ENCODE measurements at regions not wholly inside any gene's neighbourhood (a gene's known extent, or its start where the extent isn't known, plus 50 kb on each side); places are given as distances from the start of the nearest gene placed in this dataset.

GRCh38 chr20:4633780-4634179, 52.5 kb upstream of the PRNP start:
- Histone ChIP-seq H3K9ac (replicated peaks in 1 of 4; ENCODE audit: extremely low read depth in 1 of 4, low read depth in 3 of 4, low read length in 3 of 4) (no peak overlapping the region), H3K18ac (ENCODE audit: extremely low read depth, low read length) (no peak overlapping the region), H3K9me3 (ENCODE audit: insufficient read depth in 2 of 2, low read depth in 1 of 2, low read length in 1 of 2) (peaks cover 3 to 4% of the 10 kb centered on the region in 2 experiments; a peak in 2 of 4 replicates), H3K27ac (ENCODE audit: low read depth, low read length) (no peak overlapping the region), H3K79me1 (ENCODE audit: low read depth, low read length) (no peaks in the 10 kb centered on the region), H2AFZ (ENCODE audit: low read length) (no peak overlapping the region), H3K23me2 (ENCODE audit: low read depth, low read length) (no peaks in the 10 kb centered on the region), H4K91ac (replicated peaks; ENCODE audit: insufficient read length, low read length) (no peak overlapping the region), H3K4ac (replicated peaks; ENCODE audit: insufficient read length, low read depth, low read length) (no peak overlapping the region), H4K20me1 (replicated peaks in 1 of 2; ENCODE audit: control insufficient read depth in 1 of 2, insufficient read depth in 2 of 2, low read length in 2 of 2) (no peaks in the 10 kb centered on the region), H3K56ac (replicated peaks; ENCODE audit: insufficient read length, low read depth, low read length) (no peak overlapping the region), H3K4me2 (ENCODE audit: insufficient read depth in 1 of 2, low read depth in 2 of 2, low read length in 2 of 2) (no peak overlapping the region), H3K14ac (ENCODE audit: insufficient read length) (no peak overlapping the region), H3K36me3 (ENCODE audit: control insufficient read depth in 2 of 4, insufficient read depth in 4 of 4, low read length in 3 of 4) (no peaks in the 10 kb centered on the region; a peak in 1 of 8 replicates), H2BK15ac (ENCODE audit: low read length) (no peak overlapping the region), H3K4me3 (ENCODE audit: extremely low read depth in 1 of 4, insufficient read depth in 2 of 4, low read depth in 3 of 4, low read length in 4 of 4) (no peak overlapping the region), H4K8ac (ENCODE audit: extremely low read depth, insufficient read depth, low read length) (no peak overlapping the region), H2BK5ac (ENCODE audit: low read depth, low read length) (no peak overlapping the region), H4K5ac (ENCODE audit: insufficient read length, low read depth, low read length) (no peak overlapping the region), H2BK20ac (ENCODE audit: low read length) (no peak overlapping the region), H2BK120ac (replicated peaks; ENCODE audit: low read depth, low read length) (no peak overlapping the region), H3K27me3 (replicated peaks in 1 of 4; ENCODE audit: control insufficient read depth in 3 of 4, extremely low read depth in 1 of 4, insufficient read depth in 3 of 4, low read length in 3 of 4) (no peaks in the 10 kb centered on the region; a peak in 1 of 7 replicates), H2BK12ac (ENCODE audit: low read depth, low read length) (no peak overlapping the region), H3K4me1 (replicated peaks in 1 of 4; ENCODE audit: control insufficient read depth in 3 of 4, insufficient read depth in 4 of 4, low read length in 3 of 4) (peaks cover 0 to 5% (median 0%) of the 10 kb centered on the region in 4 experiments; a peak in 1 of 7 replicates), H3K23ac (ENCODE audit: insufficient read length) (no peak overlapping the region), H2AK5ac (ENCODE audit: low read depth, low read length) (no peak overlapping the region), H3K79me2 (ENCODE audit: control insufficient read depth in 1 of 2, insufficient read depth in 2 of 2, low read length in 2 of 2) (no peaks in the 10 kb centered on the region)
- 83% methylated on average over 4 of the region's 4 CpGs; no CpG with 5 or more reads in 1 of the 2 experiments for WGBS, 2 experiments (ENCODE audit: extremely low coverage in 1 of 2, insufficient coverage in 1 of 2, insufficient read length in 1 of 2, insufficient replicate concordance in 2 of 2, low coverage in 1 of 2, low lambda C conversion rate in 2 of 2, missing lambda C conversion rate in 1 of 2)
- DNase-seq (ENCODE audit: low read depth in 1 of 2, low spot score in 2 of 2) (no peak), FAIRE-seq (no peak)
- POLR2A ChIA-PET (ENCODE audit: partially characterized antibody), result no interaction called here
- CTCF ChIA-PET (ENCODE audit: partially characterized antibody), result interaction anchor here (2.3 kb wide), 1 partner anchor 26 kb away, joined by 8 read pairs; no protein-coding TSS in a partner anchor
- no peak for TF ChIP-seq YY1 (IDR thresholded peaks at IDR 0.05; ENCODE audit: low read depth, low read length)
- TF ChIP-seq RFX5 (IDR thresholded peaks at IDR 0.05; ENCODE audit: borderline replicate concordance, low read depth, low read length), result no peak
- TF ChIP-seq SP4 (IDR thresholded peaks at IDR 0.05; ENCODE audit: low read length), result no peak

Measured in H1 (cell line).